GM23338 (cell line): ENCODE measurements at regions not wholly inside any gene's neighbourhood (a gene's known extent, or its start where the extent isn't known, plus 50 kb on each side); places are given as distances from the start of the nearest gene placed in this dataset.

Source experiments
- CREB1 ChIP-seq: fragments of 250-450 bp; sonication (Bioruptor Pico); IDR thresholded peaks from 2 replicates; pipeline ENCODE4 v1.5.0; 2020; ENCODE audit warnings: low read depth, mild to moderate bottlenecking, moderate library complexity
- CTCF ChIP-seq, 2 experiments: fragments of 200-600 bp in 1 of 2; sonication (generic) in 1 of 2; conservative IDR thresholded peaks; 2 replicates each; pipeline versions ENCODE4 v1.5.1 to v1.6.1; 2016 to 2017; ENCODE audit warnings: antibody characterized with exemption in 2 of 2, low read depth in 2 of 2, mild to moderate bottlenecking in 2 of 2, moderate library complexity in 1 of 2
- ETS1 ChIP-seq: IDR thresholded peaks from 2 replicates; pipeline ENCODE4 v1.6.1; 2016; ENCODE audit warnings: antibody characterized with exemption
- EZH2 ChIP-seq: fragments of 200-600 bp; sonication (generic); IDR thresholded peaks from one replicate; pipeline ENCODE4 v1.8.0; 2017; ENCODE audit warnings: antibody characterized with exemption, mild to moderate bottlenecking, low read depth; ENCODE audit not compliant: unreplicated experiment
- EZH2phosphoT487 ChIP-seq: fragments of 200-600 bp; sonication (generic); IDR thresholded peaks from one replicate; pipeline ENCODE4 v1.8.1; 2018; ENCODE audit warnings: antibody characterized with exemption; ENCODE audit not compliant: unreplicated experiment
- JUNB ChIP-seq: IDR thresholded peaks from one replicate; pipeline ENCODE4 v1.6.1; 2016; ENCODE audit warnings: antibody characterized with exemption; ENCODE audit not compliant: unreplicated experiment
- NANOG ChIP-seq: IDR thresholded peaks from 2 replicates; pipeline ENCODE4 v1.6.1; 2016; ENCODE audit warnings: antibody characterized with exemption, borderline replicate concordance
- POLR2AphosphoS5 ChIP-seq: IDR thresholded peaks from 2 replicates; pipeline ENCODE4 v1.6.1; 2016; ENCODE audit warnings: antibody characterized with exemption, low read depth
- REST ChIP-seq: IDR thresholded peaks from one replicate; pipeline ENCODE4 v1.6.1; 2018; ENCODE audit warnings: antibody characterized with exemption; ENCODE audit not compliant: unreplicated experiment
- STAT1 ChIP-seq: IDR thresholded peaks from one replicate; pipeline ENCODE4 v1.6.1; 2016; ENCODE audit warnings: antibody characterized with exemption; ENCODE audit not compliant: unreplicated experiment
- ZNF114 ChIP-seq: fragments of 250-450 bp; sonication (Bioruptor Pico); IDR thresholded peaks from 2 replicates; pipeline ENCODE4 v1.5.0; 2020; ENCODE audit warnings: mild to moderate bottlenecking, moderate library complexity
- ZNF331 ChIP-seq: fragments of 250-450 bp; sonication (Bioruptor Pico); IDR thresholded peaks from 2 replicates; pipeline ENCODE4 v1.5.0; 2020; ENCODE audit warnings: low read depth, mild to moderate bottlenecking, moderate library complexity
- ZNF462 ChIP-seq: fragments of 250-450 bp; sonication (Bioruptor Pico); IDR thresholded peaks from 2 replicates; pipeline ENCODE4 v1.5.0; 2020; ENCODE audit warnings: mild to moderate bottlenecking, moderate library complexity

- TF ChIP-seq EZH2 (no peak), CTCF (conservative IDR thresholded peaks at IDR 0.05; ENCODE audit: low read depth in 2 of 2) (no peak), EZH2phosphoT487 (no peak), REST (no peak), POLR2AphosphoS5 (no peak), JUNB (no peak), CREB1 (CRISPR knock-in tag) (no peak), ETS1 (no peak), ZNF114 (CRISPR knock-in tag) (no peak), ZNF331 (CRISPR knock-in tag) (no peak), NANOG (no peak), STAT1 (no peak), ZNF462 (CRISPR knock-in tag) (no peak)
These were observed 609.4 kb downstream of the MTRR start for GRCh38 chr5:8478326-8478725.
